ENCODE measurements at regions not wholly inside any gene's neighbourhood (a gene's known extent, or its start where the extent isn't known, plus 50 kb on each side); places are given as distances from the start of the nearest gene placed in this dataset.

GRCh38 chr11:100555931-100556330 lies 131.2 kb upstream of the ARHGAP42 start:
- TF ChIP-seq, protein P1, sequence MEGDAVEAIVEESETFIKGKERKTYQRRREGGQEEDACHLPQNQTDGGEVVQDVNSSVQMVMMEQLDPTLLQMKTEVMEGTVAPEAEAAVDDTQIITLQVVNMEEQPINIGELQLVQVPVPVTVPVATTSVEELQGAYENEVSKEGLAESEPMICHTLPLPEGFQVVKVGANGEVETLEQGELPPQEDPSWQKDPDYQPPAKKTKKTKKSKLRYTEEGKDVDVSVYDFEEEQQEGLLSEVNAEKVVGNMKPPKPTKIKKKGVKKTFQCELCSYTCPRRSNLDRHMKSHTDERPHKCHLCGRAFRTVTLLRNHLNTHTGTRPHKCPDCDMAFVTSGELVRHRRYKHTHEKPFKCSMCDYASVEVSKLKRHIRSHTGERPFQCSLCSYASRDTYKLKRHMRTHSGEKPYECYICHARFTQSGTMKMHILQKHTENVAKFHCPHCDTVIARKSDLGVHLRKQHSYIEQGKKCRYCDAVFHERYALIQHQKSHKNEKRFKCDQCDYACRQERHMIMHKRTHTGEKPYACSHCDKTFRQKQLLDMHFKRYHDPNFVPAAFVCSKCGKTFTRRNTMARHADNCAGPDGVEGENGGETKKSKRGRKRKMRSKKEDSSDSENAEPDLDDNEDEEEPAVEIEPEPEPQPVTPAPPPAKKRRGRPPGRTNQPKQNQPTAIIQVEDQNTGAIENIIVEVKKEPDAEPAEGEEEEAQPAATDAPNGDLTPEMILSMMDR (conservative IDR thresholded peaks at IDR 0.05 in 1 of 2, IDR thresholded peaks at IDR 0.05 in 1 of 2; ENCODE audit: low read depth in 1 of 2, low read length in 2 of 2) = no peak
- no peak for TF ChIP-seq EZH2 (IDR thresholded peaks at IDR 0.05; ENCODE audit: low read length, missing control alignments)
